Body of pancreas (tissue), 4 donors: ENCODE measurements at regions not wholly inside any gene's neighbourhood (a gene's known extent, or its start where the extent isn't known, plus 50 kb on each side); places are given as distances from the start of the nearest gene placed in this dataset.

Experiments used
- ATAC-seq: fragments of 150-250 bp; one replicate; pipeline ENCODE4 v1.9.1; 2016
- DNase-seq, 4 donors: peaks; one replicate each; pipeline ENCODE4 v3.0.0-alpha.2; 2019
- H3K27ac ChIP-seq, 4 donors: fragments of 200-600 bp; sonication (generic); 1 replicate in 3 of 4; 2 replicates in 1 of 4; pipeline versions ENCODE4 v1.5.1 to v1.6.1; 2016 to 2019; ENCODE audit warnings: mild to moderate bottlenecking in 1 of 4, mixed read lengths in 1 of 4, moderate library complexity in 1 of 4
- H3K27me3 ChIP-seq, 2 donors: fragments of 200-600 bp; sonication (generic); one replicate each; pipeline ENCODE4 v1.6.0; 2016; ENCODE audit warnings: mild to moderate bottlenecking in 1 of 2
- H3K36me3 ChIP-seq, 2 donors: fragments of 200-600 bp; sonication (generic); replicated peaks in 1 of 2; 2 replicates each; pipeline ENCODE4 v1.5.1; 2016; ENCODE audit warnings: low read depth in 2 of 2; ENCODE audit not compliant: insufficient read depth in 1 of 2
- H3K4me1 ChIP-seq: fragments of 200-600 bp; sonication (generic); one replicate; pipeline ENCODE4 v1.6.0; 2016
- H3K4me3 ChIP-seq, 2 donors: fragments of 200-600 bp; sonication (generic); 1 replicate in 1 of 2; 2 replicates in 1 of 2; pipeline ENCODE4 v1.5.1; 2016 to 2019
- H3K9me3 ChIP-seq, 3 donors: fragments of 200-600 bp; sonication (generic); 1 replicate in 2 of 3; 2 replicates in 1 of 3; pipeline ENCODE4 v1.5.1; 2016
- POLR2A ChIP-seq, 3 donors: fragments of 450-650 bp; IDR thresholded peaks; one replicate each; pipeline ENCODE4 v1.6.1; 2016; ENCODE audit warnings: antibody characterized with exemption in 3 of 3, mild to moderate bottlenecking in 2 of 3
- WGBS, 2 donors: methylation state at CpG; one replicate each; pipeline ENCODE4 v1.1.5; 2017; 5-methylcytosine and 5-hydroxymethylcytosine counted together
- intact Hi-C: fragments of 100-400 bp; cut with DNase I; formaldehyde crosslinking; loops from one replicate; pipeline ENCODE4 v1.15.1; 2023
- TF ChIP-seq, protein P1 (sequence below), 7 experiments: fragments of 450-650 bp in 4 of 7; fragments of 200-600 bp in 3 of 7; sonication (generic) in 3 of 7; IDR thresholded peaks; one replicate each; pipeline ENCODE4 v1.5.1; 2016 to 2019; ENCODE audit warnings: antibody characterized with exemption in 7 of 7

DNA sequence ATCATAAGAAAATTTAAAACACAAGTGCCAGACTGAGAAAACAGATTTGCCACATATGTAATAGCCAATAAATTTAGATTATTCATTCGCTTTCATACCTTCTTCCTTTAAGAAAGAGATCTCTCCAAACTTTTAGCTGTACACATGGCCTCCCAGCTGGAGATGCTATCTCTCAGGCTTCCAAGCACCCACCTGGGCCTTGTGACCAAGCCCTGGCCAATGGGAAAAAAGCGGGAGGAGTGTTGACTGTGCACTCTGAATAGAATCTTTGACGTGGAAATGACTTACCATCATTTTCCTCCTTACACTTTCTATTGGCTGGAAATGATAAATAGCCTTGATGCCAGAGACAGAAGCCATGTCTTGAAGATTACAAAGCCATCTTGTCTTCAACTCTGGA is 1106.6 kb downstream of the TBL1XR1 start:
- TF ChIP-seq POLR2A (IDR thresholded peaks at IDR 0.05): no peak
- TF ChIP-seq, protein P1, sequence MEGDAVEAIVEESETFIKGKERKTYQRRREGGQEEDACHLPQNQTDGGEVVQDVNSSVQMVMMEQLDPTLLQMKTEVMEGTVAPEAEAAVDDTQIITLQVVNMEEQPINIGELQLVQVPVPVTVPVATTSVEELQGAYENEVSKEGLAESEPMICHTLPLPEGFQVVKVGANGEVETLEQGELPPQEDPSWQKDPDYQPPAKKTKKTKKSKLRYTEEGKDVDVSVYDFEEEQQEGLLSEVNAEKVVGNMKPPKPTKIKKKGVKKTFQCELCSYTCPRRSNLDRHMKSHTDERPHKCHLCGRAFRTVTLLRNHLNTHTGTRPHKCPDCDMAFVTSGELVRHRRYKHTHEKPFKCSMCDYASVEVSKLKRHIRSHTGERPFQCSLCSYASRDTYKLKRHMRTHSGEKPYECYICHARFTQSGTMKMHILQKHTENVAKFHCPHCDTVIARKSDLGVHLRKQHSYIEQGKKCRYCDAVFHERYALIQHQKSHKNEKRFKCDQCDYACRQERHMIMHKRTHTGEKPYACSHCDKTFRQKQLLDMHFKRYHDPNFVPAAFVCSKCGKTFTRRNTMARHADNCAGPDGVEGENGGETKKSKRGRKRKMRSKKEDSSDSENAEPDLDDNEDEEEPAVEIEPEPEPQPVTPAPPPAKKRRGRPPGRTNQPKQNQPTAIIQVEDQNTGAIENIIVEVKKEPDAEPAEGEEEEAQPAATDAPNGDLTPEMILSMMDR (IDR thresholded peaks at IDR 0.05): no peak
- WGBS, 2 donors: 67 to 72% methylated on average over 3 of the region's 3 CpGs

DNA sequence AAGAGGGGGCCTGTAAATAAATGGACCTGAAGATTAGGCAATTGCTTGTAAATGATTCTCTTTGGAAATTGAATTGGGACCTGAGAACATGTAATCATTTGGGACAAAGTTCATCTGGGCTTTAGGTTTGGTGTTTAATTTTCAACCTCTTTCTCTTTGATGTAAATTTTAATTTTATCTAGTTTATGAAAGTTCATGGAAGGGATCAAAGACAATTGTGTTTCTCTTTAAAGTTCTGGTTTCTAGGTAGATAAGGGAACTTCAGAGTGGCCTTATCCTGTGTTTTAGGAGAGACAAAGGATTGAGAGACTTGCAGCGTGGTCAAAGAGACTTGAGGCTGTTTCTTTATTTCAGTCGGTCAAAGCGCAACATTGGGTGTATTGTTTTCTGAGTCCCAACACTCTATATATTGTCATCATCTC is 1108.3 kb downstream of the TBL1XR1 start:
- intact Hi-C loops: no loop called here
- Histone ChIP-seq H3K27ac (no peak overlapping the region), H3K4me1 (no peaks in the 10 kb centered on the region), H3K9me3 (no peaks in the 10 kb centered on the region), H3K36me3 (no peaks in the 10 kb centered on the region), H3K27me3 (no peaks in the 10 kb centered on the region), H3K4me3 (no peak overlapping the region)
- no peak for TF ChIP-seq POLR2A (IDR thresholded peaks at IDR 0.05)
- TF ChIP-seq, protein P1 (IDR thresholded peaks at IDR 0.05): no peak
- DNase-seq (no peak), ATAC-seq (no peak)
- 59 to 68% methylated on average over 3 of the region's 3 CpGs for WGBS, 2 donors

More for the DNA sequence above, 1106.6 kb downstream of the TBL1XR1 start:
- Histone ChIP-seq H3K4me1 (no peaks in the 10 kb centered on the region), H3K27ac (no peak overlapping the region), H3K27me3 (no peaks in the 10 kb centered on the region), H3K36me3 (no peaks in the 10 kb centered on the region), H3K4me3 (no peak overlapping the region), H3K9me3 (no peaks in the 10 kb centered on the region)
- intact Hi-C loops: no loop called here
- no peak for DNase-seq
- no peak for ATAC-seq

DNA sequence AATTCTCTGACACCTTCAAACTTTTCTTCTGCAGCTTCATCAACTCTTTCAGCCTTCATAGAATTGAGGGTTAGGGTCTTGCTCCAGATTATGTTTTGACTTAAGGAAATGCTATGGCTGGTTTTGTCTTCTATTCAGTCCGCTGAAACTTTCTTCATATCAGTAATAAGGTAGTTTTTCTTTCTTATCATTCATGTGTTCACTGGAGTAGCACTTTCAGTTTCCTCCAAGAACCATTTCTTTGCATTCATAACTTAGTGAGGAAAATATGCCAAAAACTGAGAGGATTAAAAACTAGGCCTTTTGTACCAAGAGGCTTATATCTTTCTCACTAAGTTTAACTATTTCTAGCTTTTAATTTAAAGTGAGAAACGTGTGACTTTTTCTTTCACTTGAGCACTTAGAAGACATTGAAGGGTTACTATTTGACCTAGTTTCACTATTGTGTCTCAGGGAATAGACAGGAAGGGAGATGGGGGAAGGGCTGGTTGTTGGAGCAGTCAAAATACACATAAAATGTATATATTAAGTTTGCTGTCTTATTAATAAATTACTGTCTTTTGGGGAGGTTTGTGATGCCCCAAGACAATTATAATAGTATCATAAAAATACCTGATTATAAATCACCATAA is 1110.1 kb downstream of the TBL1XR1 start:
- H3K36me3 ChIP-seq: no peaks in the 10 kb centered on the region
- DNase-seq (no peak), ATAC-seq (no peak)
- TF ChIP-seq POLR2A (IDR thresholded peaks at IDR 0.05): no peak
- TF ChIP-seq, protein P1 (IDR thresholded peaks at IDR 0.05): no peak
- H3K4me1 ChIP-seq: no peaks in the 10 kb centered on the region
- no peak overlapping the region for H3K27ac ChIP-seq
- WGBS, 2 donors: 38 to 56% methylated on average over 2 of the region's 2 CpGs
- H3K9me3 ChIP-seq: no peaks in the 10 kb centered on the region
- H3K27me3 ChIP-seq: no peaks in the 10 kb centered on the region
- intact Hi-C loops: no loop called here
- no peak overlapping the region for H3K4me3 ChIP-seq

DNA sequence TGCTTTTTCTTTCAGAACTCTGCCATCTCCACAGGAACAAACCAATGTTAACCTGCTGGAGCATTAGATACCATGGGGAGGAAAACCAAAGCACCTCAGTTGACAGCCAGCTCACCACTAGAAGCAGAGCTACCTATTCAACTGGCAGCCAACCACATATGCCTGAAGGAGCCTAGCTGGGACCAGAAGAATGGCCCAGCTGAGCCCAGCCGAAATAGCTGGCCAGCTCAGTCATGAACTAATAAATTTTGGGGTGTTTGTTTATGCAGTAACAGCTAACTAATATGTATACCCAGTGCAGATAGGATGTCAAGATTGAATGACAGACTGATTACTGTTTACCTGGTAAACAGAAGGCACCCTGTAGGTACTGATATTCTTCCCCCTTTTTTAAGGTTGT is 1117.5 kb downstream of the TBL1XR1 start:
- DNase-seq (no peak), ATAC-seq (no peak)
- H3K36me3 ChIP-seq: no peaks in the 10 kb centered on the region
- H3K27me3 ChIP-seq: no peaks in the 10 kb centered on the region
- peaks cover 0 to 3% (median 0%) of the 10 kb centered on the region in 3 donors for H3K9me3 ChIP-seq
- no peak overlapping the region for H3K4me3 ChIP-seq
- no peaks in the 10 kb centered on the region for H3K4me1 ChIP-seq
- no peak overlapping the region for H3K27ac ChIP-seq
- intact Hi-C loops: no loop called here
- no peak for TF ChIP-seq POLR2A (IDR thresholded peaks at IDR 0.05)
- TF ChIP-seq, protein P1 (IDR thresholded peaks at IDR 0.05): no peak
- 9 to 27% methylated on average over 1 of the region's 1 CpG for WGBS, 2 donors

DNA sequence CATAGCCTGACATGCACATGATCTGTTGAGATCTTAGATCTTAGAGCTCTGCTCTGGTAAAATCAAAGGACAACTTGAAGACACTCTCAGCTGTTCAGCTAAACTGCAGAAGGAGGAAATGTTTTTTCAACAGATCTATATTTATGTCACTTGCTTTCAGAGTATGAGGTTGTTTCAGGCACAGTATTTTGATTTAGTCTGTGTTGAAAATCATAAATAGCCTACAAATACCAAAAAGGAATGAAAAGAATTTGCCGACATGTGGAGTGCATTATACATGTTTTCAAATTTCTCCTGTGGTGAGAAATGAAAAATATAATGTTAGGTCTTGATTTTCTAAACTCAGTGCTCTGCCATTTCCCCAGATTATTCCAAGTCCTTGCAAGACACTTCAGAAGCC is 1118.4 kb downstream of the TBL1XR1 start:
- 88 to 94% methylated on average over 1 of the region's 1 CpG for WGBS, 2 donors
- no peak for DNase-seq
- TF ChIP-seq POLR2A (IDR thresholded peaks at IDR 0.05): no peak
- TF ChIP-seq, protein P1 (IDR thresholded peaks at IDR 0.05): no peak
- intact Hi-C loops: no loop called here
- Histone ChIP-seq H3K4me3 (no peak overlapping the region), H3K9me3 (peaks cover 0 to 3% (median 0%) of the 10 kb centered on the region in 3 donors), H3K36me3 (no peaks in the 10 kb centered on the region), H3K4me1 (no peaks in the 10 kb centered on the region), H3K27ac (no peak overlapping the region), H3K27me3 (no peaks in the 10 kb centered on the region)
- ATAC-seq: no peak
